ENCODE measurements at regions not wholly inside any gene's neighbourhood (a gene's known extent, or its start where the extent isn't known, plus 50 kb on each side); places are given as distances from the start of the nearest gene placed in this dataset.
"Not testable (repeated sequence)": the region's sequence is repeated elsewhere in the genome, so short reads cannot be mapped to it uniquely, and the experiment has no call there.

- no peak for TF ChIP-seq RAD21 (IDR thresholded peaks at IDR 0.05 in 1 of 2, conservative IDR thresholded peaks at IDR 0.05 in 1 of 2; ENCODE audit: low read depth in 2 of 2, low read length in 2 of 2)
- TF ChIP-seq CREB1 (IDR thresholded peaks at IDR 0.05), result no peak
These were observed 177.1 kb upstream of the NOL4 start (continued) for GRCh38 chr18:34401775-34402174.

GRCh38 chr18:34407471-34407870 lies 182.8 kb upstream of the NOL4 start:
- not testable (repeated sequence) for H2BK12ac ChIP-seq (ENCODE audit: low read depth, low read length); H3K9me3 ChIP-seq (ENCODE audit: insufficient read depth in 2 of 2, low read depth in 1 of 2, low read length in 1 of 2)

More at GRCh38 chr18:34407471-34407870, 182.8 kb upstream of the NOL4 start:
- H3K56ac ChIP-seq (replicated peaks; ENCODE audit: insufficient read length, low read depth, low read length); H2AK5ac ChIP-seq (ENCODE audit: low read depth, low read length); H3K27me3 ChIP-seq (replicated peaks in 1 of 4; ENCODE audit: control insufficient read depth in 3 of 4, extremely low read depth in 1 of 4, insufficient read depth in 3 of 4, low read length in 3 of 4); H2BK15ac ChIP-seq (ENCODE audit: low read length); H3K4me1 ChIP-seq (replicated peaks in 1 of 4; ENCODE audit: control insufficient read depth in 3 of 4, insufficient read depth in 4 of 4, low read length in 3 of 4); H4K91ac ChIP-seq (replicated peaks; ENCODE audit: insufficient read length, low read length); H3K23me2 ChIP-seq (ENCODE audit: low read depth, low read length); H3K23ac ChIP-seq (ENCODE audit: insufficient read length); H2AFZ ChIP-seq (ENCODE audit: low read length); H4K8ac ChIP-seq (ENCODE audit: extremely low read depth, insufficient read depth, low read length); H4K20me1 ChIP-seq (replicated peaks in 1 of 2; ENCODE audit: control insufficient read depth in 1 of 2, insufficient read depth in 2 of 2, low read length in 2 of 2); H2BK20ac ChIP-seq (ENCODE audit: low read length); H2BK120ac ChIP-seq (replicated peaks; ENCODE audit: low read depth, low read length); H3K9ac ChIP-seq (replicated peaks in 1 of 4; ENCODE audit: extremely low read depth in 1 of 4, low read depth in 3 of 4, low read length in 3 of 4); H4K5ac ChIP-seq (ENCODE audit: insufficient read length, low read depth, low read length); POLR2A ChIA-PET (ENCODE audit: partially characterized antibody); H3K4me2 ChIP-seq (ENCODE audit: insufficient read depth in 1 of 2, low read depth in 2 of 2, low read length in 2 of 2); H3K18ac ChIP-seq (ENCODE audit: extremely low read depth, low read length); H3K14ac ChIP-seq (ENCODE audit: insufficient read length); H3K4me3 ChIP-seq (ENCODE audit: extremely low read depth in 1 of 4, insufficient read depth in 2 of 4, low read depth in 3 of 4, low read length in 4 of 4); DNase-seq (ENCODE audit: low read depth in 1 of 2, low spot score in 2 of 2); H3K79me1 ChIP-seq (ENCODE audit: low read depth, low read length); H3K4ac ChIP-seq (replicated peaks; ENCODE audit: insufficient read length, low read depth, low read length); H3K27ac ChIP-seq (ENCODE audit: low read depth, low read length); H3K36me3 ChIP-seq (ENCODE audit: control insufficient read depth in 2 of 4, insufficient read depth in 4 of 4, low read length in 3 of 4); H3K79me2 ChIP-seq (ENCODE audit: control insufficient read depth in 1 of 2, insufficient read depth in 2 of 2, low read length in 2 of 2); FAIRE-seq; CTCF ChIA-PET (ENCODE audit: partially characterized antibody); H2BK5ac ChIP-seq (ENCODE audit: low read depth, low read length): not testable (repeated sequence)
- 95% methylated on average over 12 of the region's 12 CpGs; no CpG with 5 or more reads in 1 of the 2 experiments for WGBS, 2 experiments (ENCODE audit: extremely low coverage in 1 of 2, insufficient coverage in 1 of 2, insufficient read length in 1 of 2, insufficient replicate concordance in 2 of 2, low coverage in 1 of 2, low lambda C conversion rate in 2 of 2, missing lambda C conversion rate in 1 of 2)
